Stomach (tissue), 4 donors: ENCODE measurements at regions not wholly inside any gene's neighbourhood (a gene's known extent, or its start where the extent isn't known, plus 50 kb on each side); places are given as distances from the start of the nearest gene placed in this dataset.

Experiments
- EP300 ChIP-seq: sonication (generic); formaldehyde crosslinking; IDR thresholded peaks from one replicate; pipeline ENCODE4 v1.6.1; 2017; ENCODE audit warnings: antibody characterized with exemption
- POLR2AphosphoS5 ChIP-seq, 3 donors: sonication (generic); formaldehyde crosslinking; IDR thresholded peaks; one replicate each; pipeline ENCODE4 v1.6.1; 2016; ENCODE audit warnings: antibody characterized with exemption in 3 of 3
- TF ChIP-seq, protein P1 (sequence below), 7 experiments: fragments of 450-650 bp in 4 of 7; fragments of 200-600 bp in 3 of 7; sonication (generic) in 3 of 7; IDR thresholded peaks; one replicate each; pipeline ENCODE4 v1.5.1; 2016 to 2019; ENCODE audit warnings: antibody characterized with exemption in 7 of 7, control low read depth in 2 of 7, mild to moderate bottlenecking in 1 of 7

DNA sequence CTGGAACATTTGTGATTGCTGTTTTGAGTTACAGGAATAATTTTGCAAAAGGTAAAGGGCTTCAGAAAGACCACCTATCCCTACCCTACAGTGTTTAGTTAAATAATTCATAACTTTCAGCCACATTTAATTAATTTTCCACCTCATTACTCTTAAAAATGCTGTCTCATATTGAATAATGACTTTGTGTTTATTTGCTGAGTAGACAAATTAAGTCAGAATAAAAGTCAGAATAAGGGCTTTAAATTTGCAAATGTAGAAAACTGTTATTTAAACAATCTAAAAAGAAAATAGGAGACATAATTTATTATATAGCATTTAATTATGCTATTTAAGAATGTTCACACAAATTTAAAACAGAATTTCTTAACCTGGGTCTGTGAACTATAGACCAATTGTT, 293.7 kb upstream of the RIMS1 start:
- TF ChIP-seq, protein P1, sequence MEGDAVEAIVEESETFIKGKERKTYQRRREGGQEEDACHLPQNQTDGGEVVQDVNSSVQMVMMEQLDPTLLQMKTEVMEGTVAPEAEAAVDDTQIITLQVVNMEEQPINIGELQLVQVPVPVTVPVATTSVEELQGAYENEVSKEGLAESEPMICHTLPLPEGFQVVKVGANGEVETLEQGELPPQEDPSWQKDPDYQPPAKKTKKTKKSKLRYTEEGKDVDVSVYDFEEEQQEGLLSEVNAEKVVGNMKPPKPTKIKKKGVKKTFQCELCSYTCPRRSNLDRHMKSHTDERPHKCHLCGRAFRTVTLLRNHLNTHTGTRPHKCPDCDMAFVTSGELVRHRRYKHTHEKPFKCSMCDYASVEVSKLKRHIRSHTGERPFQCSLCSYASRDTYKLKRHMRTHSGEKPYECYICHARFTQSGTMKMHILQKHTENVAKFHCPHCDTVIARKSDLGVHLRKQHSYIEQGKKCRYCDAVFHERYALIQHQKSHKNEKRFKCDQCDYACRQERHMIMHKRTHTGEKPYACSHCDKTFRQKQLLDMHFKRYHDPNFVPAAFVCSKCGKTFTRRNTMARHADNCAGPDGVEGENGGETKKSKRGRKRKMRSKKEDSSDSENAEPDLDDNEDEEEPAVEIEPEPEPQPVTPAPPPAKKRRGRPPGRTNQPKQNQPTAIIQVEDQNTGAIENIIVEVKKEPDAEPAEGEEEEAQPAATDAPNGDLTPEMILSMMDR (IDR thresholded peaks at IDR 0.05): no peak
- no peak for TF ChIP-seq POLR2AphosphoS5 (IDR thresholded peaks at IDR 0.05)
- TF ChIP-seq EP300: no peak
